HG03342 (cell line): ENCODE measurements at regions not wholly inside any gene's neighbourhood (a gene's known extent, or its start where the extent isn't known, plus 50 kb on each side); places are given as distances from the start of the nearest gene placed in this dataset.

Source experiments
- ATAC-seq: cut with Tn5 transposase; IDR thresholded peaks from one replicate; pipeline ENCODE4 v1.9.1; 2021; ENCODE audit warnings: mild to moderate bottlenecking, moderate library complexity; ENCODE audit not compliant: unreplicated experiment

DNA sequence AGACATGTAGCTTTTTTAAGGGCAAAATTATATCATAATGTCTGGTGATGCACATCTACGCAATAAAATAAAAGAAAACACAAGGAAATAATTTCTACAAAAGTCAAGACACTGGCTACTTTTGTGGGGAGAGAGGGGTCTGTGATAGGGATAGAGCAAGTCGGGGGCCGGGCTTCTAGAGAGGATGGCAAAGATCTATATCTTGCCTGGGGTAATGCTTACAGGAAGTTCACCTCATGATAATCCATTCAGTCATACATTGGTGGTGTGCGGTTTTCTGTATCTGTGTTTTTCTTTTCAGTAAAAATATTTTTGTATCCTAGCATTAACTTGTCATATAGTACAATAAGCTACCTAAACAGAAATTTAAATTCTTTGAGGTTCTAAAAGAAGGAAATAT lies 178.8 kb downstream of the ARRDC4 start:
- ATAC-seq = no peak

DNA sequence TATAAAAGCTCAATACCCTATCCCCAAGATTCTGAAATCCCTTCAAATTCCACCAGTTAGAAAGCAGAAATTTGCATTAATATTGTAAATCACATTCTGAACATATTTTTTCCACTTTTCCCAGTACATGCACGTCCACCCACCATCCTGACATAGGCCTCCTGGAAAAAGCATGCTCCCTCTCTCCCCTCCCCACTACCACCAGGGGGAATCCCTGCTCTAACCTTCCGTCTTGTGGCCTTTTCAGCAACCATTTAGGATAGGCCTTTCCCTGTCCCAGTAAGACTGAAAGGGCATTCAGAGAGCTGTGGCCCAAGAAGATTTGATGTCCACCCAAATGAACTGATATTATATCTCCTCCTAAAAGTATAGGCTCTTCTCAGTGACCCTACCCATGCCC lies 182.1 kb downstream of the ARRDC4 start:
- ATAC-seq = no peak

DNA sequence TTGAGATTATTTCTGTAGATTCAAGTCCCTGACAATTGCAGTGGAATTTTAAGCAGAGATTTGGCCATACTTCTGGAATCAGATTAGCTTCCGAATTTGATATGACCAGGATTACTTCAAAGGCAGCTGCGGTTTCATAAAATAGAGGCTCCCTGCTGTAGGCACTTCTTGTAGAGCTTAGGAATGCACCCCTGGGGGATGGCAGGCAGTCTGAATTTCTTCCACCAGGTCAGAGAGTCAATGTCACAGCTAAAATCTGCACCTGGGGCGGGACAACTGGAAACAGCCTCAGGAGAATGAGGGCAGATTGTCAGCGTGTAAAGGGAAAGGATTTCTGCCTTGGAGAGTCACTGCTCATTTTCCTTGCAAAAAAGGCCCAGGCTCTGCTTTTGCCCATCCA lies 182.6 kb downstream of the ARRDC4 start:
- no peak for ATAC-seq

- ATAC-seq = no peak
Observed at GRCh38 chr15:98144388-98144787, 183.9 kb downstream of the ARRDC4 start.

DNA sequence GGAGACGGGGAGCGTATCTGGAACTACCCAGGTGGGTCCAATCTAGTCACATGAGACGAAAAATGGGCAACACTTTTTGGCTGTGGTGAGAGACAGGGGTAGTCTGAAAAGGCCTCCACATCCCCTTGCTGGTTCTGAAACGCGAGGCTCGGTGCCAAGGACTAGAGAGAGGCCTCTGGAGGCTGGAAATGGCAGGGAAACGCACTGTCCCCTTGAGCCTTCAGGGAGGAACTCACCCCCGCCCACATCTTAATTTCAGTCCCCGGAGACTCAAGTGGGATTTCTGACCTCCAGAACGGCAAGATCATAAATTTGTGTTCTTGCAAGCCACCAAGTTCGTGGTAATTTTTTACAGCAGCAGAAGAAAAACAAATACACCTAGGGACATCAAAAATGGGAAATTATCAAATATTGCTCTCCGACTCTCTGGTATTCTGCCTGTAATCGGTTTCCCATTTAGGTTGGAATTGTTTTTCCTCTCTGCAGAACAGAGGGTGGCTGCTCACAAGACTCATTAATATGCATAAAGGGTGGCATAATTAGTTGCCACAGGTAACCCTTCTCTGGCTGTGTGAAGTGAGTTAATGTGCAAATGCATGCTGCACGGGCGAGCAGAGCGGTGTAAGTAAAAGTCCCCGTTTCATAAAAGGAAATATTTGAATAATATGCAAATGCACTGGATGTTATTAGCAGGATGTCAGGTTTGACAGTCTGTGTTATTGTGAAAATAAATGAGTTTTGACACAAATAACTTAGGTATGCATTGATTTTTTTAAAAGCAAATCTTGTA lies 185.7 kb downstream of the ARRDC4 start:
- no peak for ATAC-seq

DNA sequence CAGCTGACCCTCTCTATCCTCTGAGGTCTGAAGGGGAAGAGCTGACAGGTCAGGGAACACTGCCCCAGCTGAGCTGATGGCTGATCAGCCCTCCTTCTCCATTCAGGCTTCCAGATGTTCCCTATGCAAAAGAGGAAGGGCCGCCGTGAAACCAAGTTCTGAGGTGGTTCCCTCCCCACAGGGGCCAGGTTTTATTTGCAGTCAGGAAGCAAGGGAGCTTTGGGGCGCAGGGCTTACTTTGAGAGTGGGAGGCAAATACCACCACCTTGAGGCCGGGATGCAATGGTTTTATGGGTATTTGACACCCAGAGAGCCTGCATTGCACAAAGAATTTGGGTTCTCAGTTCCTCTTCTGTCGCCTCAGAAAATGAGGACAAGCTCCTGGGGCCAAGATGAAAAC lies 186.9 kb downstream of the ARRDC4 start:
- ATAC-seq = no peak

GRCh38 chr15:98150084-98150483 lies 189.6 kb downstream of the ARRDC4 start:
- ATAC-seq = no peak

DNA sequence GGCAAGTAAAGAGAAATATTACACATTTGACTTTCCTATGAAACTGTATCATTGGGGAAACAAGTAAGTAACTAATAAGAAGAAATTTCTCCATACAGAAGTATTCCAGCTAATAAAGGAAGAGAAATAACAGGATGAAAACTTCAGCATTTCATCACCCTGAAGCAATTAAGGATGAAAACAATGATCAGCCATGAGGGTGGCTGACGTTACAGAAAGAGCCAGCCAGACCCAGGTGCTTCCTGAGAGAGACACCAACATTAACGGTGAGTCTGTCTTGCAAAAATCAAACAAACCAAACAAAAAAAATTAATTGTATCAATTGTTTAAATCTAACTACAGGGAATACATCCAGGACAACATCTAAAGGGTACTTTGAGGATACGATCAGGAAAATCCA lies 190.0 kb downstream of the ARRDC4 start:
- no peak for ATAC-seq

DNA sequence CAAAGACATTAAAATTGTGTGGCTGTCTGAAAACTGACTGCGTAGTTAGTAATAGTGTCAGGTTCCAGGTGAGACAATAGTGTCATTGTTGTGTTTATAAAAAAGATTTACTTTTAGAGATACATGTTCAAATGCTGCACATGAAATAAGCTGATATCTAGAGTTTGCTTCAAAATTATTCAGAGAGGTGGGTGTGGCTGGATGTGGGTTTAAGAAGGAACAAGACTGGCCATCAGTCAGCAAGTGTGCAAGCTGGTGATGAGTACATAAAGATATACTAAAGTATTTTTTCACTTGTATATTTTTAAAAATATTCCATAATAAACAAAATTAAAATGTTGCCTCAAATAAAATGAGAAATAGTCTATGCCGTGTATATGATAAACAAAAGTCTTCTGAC lies 190.6 kb downstream of the ARRDC4 start:
- ATAC-seq = no peak

- no peak for ATAC-seq
Observed at GRCh38 chr15:98152156-98152555, 191.7 kb downstream of the ARRDC4 start.

DNA sequence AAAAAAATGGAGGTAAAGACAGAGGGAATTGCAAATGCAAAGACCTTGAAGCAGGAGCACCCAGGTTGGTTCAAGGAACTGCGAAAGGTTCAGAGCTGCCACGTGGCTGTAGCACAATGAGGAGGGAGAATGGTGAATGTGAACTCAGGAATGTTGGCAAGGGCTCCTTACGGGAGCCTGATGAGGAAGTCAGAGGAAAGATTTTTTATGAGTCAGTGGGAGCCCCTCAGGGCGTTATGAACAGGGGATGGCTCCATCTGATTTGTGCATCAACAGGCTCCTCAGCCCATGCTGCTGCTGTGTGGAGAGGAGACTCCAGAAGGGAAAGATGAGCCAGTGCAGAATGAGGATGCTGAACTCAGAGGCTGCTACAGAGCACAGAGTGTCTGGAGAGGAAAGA lies 194.4 kb downstream of the ARRDC4 start:
- ATAC-seq = no peak

DNA sequence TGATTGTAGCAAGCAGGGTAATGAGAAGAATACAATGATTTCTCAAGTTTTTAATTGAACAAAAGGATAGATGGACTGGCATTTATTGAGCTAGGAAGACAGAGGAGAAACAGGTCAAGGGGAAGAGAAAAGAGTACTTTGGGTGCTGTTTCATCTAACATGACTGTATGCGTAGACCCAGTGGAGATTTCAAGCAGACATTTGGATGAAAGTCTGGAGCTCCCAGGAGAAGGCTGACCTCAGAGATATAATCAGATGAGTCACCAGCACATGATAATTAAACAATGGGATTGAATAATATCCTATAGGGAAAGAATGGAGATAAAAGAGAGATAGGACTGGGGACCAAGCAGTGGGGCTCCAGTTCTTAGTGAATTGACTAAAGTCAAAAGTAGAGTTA lies 194.9 kb downstream of the ARRDC4 start:
- no peak for ATAC-seq

GRCh38 chr15:98160236-98160635 lies 199.7 kb downstream of the ARRDC4 start:
- ATAC-seq = peak; percentile 85

DNA sequence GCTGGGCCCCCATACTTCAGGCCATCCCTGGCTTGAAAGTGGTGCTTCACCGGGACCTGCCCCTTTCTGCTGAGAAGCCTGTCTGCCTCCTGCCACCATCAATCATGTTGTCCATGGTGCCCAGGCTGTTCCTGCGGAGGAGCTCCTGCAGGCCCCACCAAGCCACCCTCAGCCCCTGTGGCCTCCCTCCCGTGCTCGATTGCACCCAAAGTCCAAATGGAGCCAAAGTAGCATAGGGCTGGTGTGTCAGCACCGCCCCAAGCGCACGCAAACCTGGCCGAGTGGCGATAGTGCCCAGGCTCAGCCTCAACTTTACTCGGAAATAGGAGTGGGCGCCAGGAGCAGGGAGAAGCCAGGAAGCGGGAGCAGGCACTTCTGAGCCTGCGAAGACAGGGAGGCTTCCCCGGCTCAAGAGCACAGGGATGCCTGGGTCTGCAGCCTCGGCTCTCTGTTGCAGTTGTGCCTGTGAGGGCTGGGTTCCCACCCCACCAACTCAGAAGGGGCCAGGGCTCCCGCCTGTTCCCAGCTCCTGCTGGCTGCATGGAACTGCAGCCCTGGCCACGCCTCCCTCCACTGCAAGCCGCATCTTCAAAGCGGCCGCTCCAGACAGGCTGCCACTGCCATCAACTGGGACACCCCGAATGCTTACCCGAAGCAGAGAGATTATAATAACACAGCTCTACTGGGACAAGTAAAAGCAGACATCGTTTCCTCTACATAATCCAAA lies 203.0 kb downstream of the ARRDC4 start:
- no peak for ATAC-seq

GRCh38 chr15:98164571-98164970 lies 204.1 kb downstream of the ARRDC4 start:
- ATAC-seq = no peak

DNA sequence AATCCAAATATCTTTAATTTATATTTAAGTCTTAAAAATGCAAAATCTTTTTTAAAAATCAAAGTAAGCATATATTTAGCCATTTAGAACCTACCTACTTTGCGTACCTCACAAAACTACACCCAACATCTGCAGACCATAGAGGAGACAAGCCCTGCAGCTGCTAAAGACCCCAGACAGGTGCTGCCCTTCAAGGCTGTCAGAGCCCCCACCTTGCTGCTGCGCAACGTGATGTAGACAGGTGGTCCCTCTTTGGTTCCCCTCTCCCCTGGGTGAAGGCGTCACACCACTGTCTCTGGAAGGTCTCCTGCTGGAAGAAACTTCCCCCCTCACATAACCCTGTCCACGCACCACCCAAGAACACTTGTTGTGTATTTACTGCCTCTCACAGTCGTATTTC lies 204.5 kb downstream of the ARRDC4 start:
- ATAC-seq = no peak

DNA sequence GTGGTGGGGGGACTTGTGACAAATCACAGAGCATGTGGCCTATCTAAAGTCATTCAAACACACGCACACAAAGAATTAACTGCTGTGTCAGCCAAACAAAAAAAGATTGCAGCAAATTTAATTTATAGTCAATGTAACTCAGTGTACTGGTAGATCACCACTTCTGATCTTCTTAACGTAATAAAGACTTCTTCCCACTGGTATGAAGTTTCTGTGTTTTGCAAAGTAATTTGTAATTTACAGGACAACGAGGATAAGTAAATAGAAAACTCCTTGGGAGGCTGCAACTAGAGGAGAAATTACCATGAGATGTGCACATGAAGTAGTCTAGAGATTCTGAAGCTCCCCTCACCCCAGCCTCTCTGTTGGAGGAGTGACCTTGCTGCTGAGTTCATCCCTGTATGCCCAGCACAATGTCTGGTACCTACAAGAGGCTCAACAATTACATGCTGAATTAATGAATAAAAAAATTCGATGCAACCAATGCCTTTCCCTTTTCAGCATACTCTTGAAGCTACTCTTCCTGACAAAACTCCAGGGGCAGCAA lies 207.3 kb downstream of the ARRDC4 start:
- ATAC-seq = no peak

DNA sequence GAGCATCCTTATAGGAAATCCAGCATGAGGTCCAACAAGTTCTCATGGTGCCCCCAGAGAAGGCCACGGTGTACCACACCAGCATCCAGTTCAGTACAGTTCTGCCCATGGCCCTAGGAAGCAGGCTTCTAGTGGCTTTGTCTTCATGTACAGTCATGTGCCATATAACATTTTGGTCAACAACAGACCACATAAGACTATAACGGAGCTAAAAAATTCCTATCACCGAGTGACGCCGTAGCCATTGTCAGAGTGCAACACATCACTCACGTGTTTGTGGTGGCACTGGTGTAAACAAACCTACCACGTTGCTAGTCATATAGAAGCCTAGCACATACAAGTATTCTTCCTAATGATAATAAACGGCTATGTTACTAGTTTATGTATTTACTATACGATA lies 209.0 kb downstream of the ARRDC4 start:
- ATAC-seq = no peak

GRCh38 chr15:98174286-98174685 lies 213.8 kb downstream of the ARRDC4 start:
- ATAC-seq = no peak

DNA sequence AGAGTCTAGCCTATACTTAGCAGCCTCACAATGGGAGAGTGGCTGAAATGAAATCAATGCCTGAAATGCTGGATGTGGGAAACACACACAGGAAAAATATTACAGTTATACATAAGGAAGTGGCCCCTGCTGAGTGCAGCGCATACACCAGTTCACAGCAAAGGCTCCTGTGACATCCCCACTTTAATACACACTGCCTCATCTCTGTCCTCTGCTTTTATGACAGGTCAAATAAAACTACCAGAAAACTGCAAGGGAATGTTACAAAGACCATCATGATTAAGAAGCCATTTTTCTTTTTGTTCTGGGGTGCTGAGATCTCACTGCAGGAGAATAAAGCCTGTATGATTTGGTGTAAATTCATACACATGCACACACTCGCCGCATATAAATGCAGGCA lies 214.3 kb downstream of the ARRDC4 start:
- ATAC-seq = no peak

GRCh38 chr15:98177966-98178592 lies 217.6 kb downstream of the ARRDC4 start:
- peak; percentile 68 for ATAC-seq

- no peak for ATAC-seq
Observed at GRCh38 chr15:98178861-98179260, 218.4 kb downstream of the ARRDC4 start.
